ENCODE measurements at regions not wholly inside any gene's neighbourhood (a gene's known extent, or its start where the extent isn't known, plus 50 kb on each side); places are given as distances from the start of the nearest gene placed in this dataset.
"Not testable (repeated sequence)": the region's sequence is repeated elsewhere in the genome, so short reads cannot be mapped to it uniquely, and the experiment has no call there.

- no peaks in the 10 kb centered on the region for H3K9me3 Mint-ChIP-seq (ENCODE audit: unreplicated experiment)
- no peak for DNase-seq (ENCODE audit: extremely low spot score, unreplicated experiment)
- no peak for TF ChIP-seq CTCF (IDR thresholded peaks at IDR 0.05)
- no peak overlapping the region for H3K27ac Mint-ChIP-seq (ENCODE audit: unreplicated experiment)
- H3K27me3 Mint-ChIP-seq (ENCODE audit: unreplicated experiment): peaks cover 3% of the 10 kb centered on the region
- H3K36me3 Mint-ChIP-seq (ENCODE audit: unreplicated experiment): no peaks in the 10 kb centered on the region
- no peak overlapping the region for H3K4me3 Mint-ChIP-seq (ENCODE audit: unreplicated experiment)
- no peaks in the 10 kb centered on the region for H3K4me1 Mint-ChIP-seq (ENCODE audit: unreplicated experiment)
These were observed 211.1 kb downstream of the DMRTA1 start for GRCh38 chr9:22657713-22658112.

- H3K9me3 Mint-ChIP-seq (ENCODE audit: unreplicated experiment); H3K27me3 Mint-ChIP-seq (ENCODE audit: unreplicated experiment); DNase-seq (ENCODE audit: extremely low spot score, unreplicated experiment); H3K4me3 Mint-ChIP-seq (ENCODE audit: unreplicated experiment); H3K36me3 Mint-ChIP-seq (ENCODE audit: unreplicated experiment); H3K4me1 Mint-ChIP-seq (ENCODE audit: unreplicated experiment); H3K27ac Mint-ChIP-seq (ENCODE audit: unreplicated experiment): not testable (repeated sequence)
These were observed 211.9 kb downstream of the DMRTA1 start for GRCh38 chr9:22658484-22658883.

DNA sequence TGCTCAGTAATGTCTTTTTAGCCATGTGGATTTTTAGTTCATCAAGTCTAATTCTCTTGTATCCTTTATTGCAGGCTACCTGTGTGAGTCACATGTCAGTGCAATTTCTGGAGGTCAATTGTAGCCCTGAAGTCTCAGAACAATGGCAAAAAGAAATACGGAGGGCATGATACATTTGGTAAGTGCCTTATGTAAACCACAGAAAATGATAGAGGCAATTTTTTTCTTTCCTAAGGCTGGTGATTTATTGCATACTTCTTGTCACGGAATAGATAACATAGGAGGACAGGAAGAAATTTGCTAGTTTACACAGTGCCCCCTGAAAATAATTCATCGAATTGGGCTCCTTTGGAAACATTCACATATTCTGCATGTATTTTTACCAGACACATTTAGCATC is 235.9 kb downstream of the DMRTA1 start:
- no peak overlapping the region for H3K27ac Mint-ChIP-seq (ENCODE audit: unreplicated experiment)
- no peaks in the 10 kb centered on the region for H3K27me3 Mint-ChIP-seq (ENCODE audit: unreplicated experiment)
- DNase-seq (ENCODE audit: extremely low spot score, unreplicated experiment): no peak
- H3K4me3 Mint-ChIP-seq (ENCODE audit: unreplicated experiment): no peak overlapping the region
- no peaks in the 10 kb centered on the region for H3K9me3 Mint-ChIP-seq (ENCODE audit: unreplicated experiment)
- no peaks in the 10 kb centered on the region for H3K36me3 Mint-ChIP-seq (ENCODE audit: unreplicated experiment)
- no peak for TF ChIP-seq CTCF (IDR thresholded peaks at IDR 0.05)
- H3K4me1 Mint-ChIP-seq (ENCODE audit: unreplicated experiment): no peaks in the 10 kb centered on the region

- no peak overlapping the region for H3K27ac Mint-ChIP-seq (ENCODE audit: unreplicated experiment)
These were observed 236.5 kb downstream of the DMRTA1 start for GRCh38 chr9:22682961-22683699.

GRCh38 chr9:22683700-22684075 is 237.1 kb downstream of the DMRTA1 start:
- H3K4me1 Mint-ChIP-seq (ENCODE audit: unreplicated experiment): no peaks in the 10 kb centered on the region
- DNase-seq (ENCODE audit: extremely low spot score, unreplicated experiment): no peak
- no peak overlapping the region for H3K27ac Mint-ChIP-seq (ENCODE audit: unreplicated experiment)
- H3K36me3 Mint-ChIP-seq (ENCODE audit: unreplicated experiment): no peaks in the 10 kb centered on the region
- H3K27me3 Mint-ChIP-seq (ENCODE audit: unreplicated experiment): no peaks in the 10 kb centered on the region
- no peak for TF ChIP-seq CTCF (IDR thresholded peaks at IDR 0.05)
- H3K4me3 Mint-ChIP-seq (ENCODE audit: unreplicated experiment): no peak overlapping the region
- H3K9me3 Mint-ChIP-seq (ENCODE audit: unreplicated experiment): no peaks in the 10 kb centered on the region

More at GRCh38 chr9:22682961-22683699, 236.5 kb downstream of the DMRTA1 start:
- Mint-ChIP-seq H3K36me3 (ENCODE audit: unreplicated experiment) (no peaks in the 10 kb centered on the region), H3K4me1 (ENCODE audit: unreplicated experiment) (no peaks in the 10 kb centered on the region), H3K9me3 (ENCODE audit: unreplicated experiment) (no peaks in the 10 kb centered on the region), H3K27me3 (ENCODE audit: unreplicated experiment) (no peaks in the 10 kb centered on the region), H3K4me3 (ENCODE audit: unreplicated experiment) (no peak overlapping the region)
- no peak for DNase-seq (ENCODE audit: extremely low spot score, unreplicated experiment)
- no peak for TF ChIP-seq CTCF (IDR thresholded peaks at IDR 0.05)

Measured in osteocyte (in vitro differentiated cells).